CD4-positive, alpha-beta T cell (primary cell): ENCODE measurements at regions not wholly inside any gene's neighbourhood (a gene's known extent, or its start where the extent isn't known, plus 50 kb on each side); places are given as distances from the start of the nearest gene placed in this dataset.

Experiments
- ATAC-seq: fragments of 200-7000 bp; cut with Tn5 transposase; one replicate; pipeline ENCODE4 v1.10.0; 2022; ENCODE audit warnings: mild to moderate bottlenecking; ENCODE audit not compliant: poor library complexity
- CTCF ChIA-PET: fragments of 350-600 bp; sonication (Branson Sonifier 250); formaldehyde crosslinking; loops from one replicate; lab custom pipeline; 2021; ENCODE audit warnings: antibody characterized with exemption, inconsistent platforms; lab: Charles Lee
- POLR2A ChIA-PET: fragments of 350-600 bp; sonication (Branson Sonifier 250); formaldehyde crosslinking; loops from one replicate; lab custom pipeline; 2021; ENCODE audit warnings: antibody characterized with exemption, inconsistent platforms; lab: Charles Lee
- DNase-seq, 14 experiments: peaks; one replicate each; pipeline ENCODE4 v3.0.0-alpha.2; 2013 to 2020; ENCODE audit warnings: mixed read lengths in 2 of 14
- H3K27ac ChIP-seq, 2 donors: one replicate each; pipeline versions ENCODE4 v1.5.1 to v1.7.0; 2013; ENCODE audit warnings: low read length in 2 of 2, low read depth in 1 of 2, mild to moderate bottlenecking in 1 of 2
- H3K27me3 ChIP-seq, 2 experiments: 1 replicate in 1 of 2; 2 replicates in 1 of 2; pipeline versions ENCODE4 v1.6.1 to v1.7.0; 2013; ENCODE audit warnings: low read length in 2 of 2, control low read depth in 1 of 2, mild to moderate bottlenecking in 1 of 2, moderate library complexity in 1 of 2; ENCODE audit not compliant: insufficient read depth in 2 of 2, control insufficient read depth in 1 of 2
- H3K36me3 ChIP-seq: one replicate; pipeline ENCODE4 v1.6.1; 2013; ENCODE audit warnings: low read length, control low read depth; ENCODE audit not compliant: insufficient read depth
- H3K4me1 ChIP-seq: one replicate; pipeline ENCODE4 v1.6.1; 2013; ENCODE audit warnings: low read length, control low read depth; ENCODE audit not compliant: insufficient read depth
- H3K4me3 ChIP-seq: one replicate; pipeline ENCODE4 v1.5.1; 2013; ENCODE audit warnings: mild to moderate bottlenecking, low read length, moderate library complexity
- H3K9me3 ChIP-seq, 2 experiments: 1 replicate in 1 of 2; 2 replicates in 1 of 2; pipeline versions ENCODE4 v1.6.1 to v1.7.0; 2013; ENCODE audit warnings: low read length in 2 of 2, mild to moderate bottlenecking in 2 of 2, control low read depth in 1 of 2, moderate library complexity in 1 of 2; ENCODE audit not compliant: control insufficient read depth in 1 of 2, insufficient read depth in 1 of 2
- H3K27ac Mint-ChIP-seq: one replicate; pipeline ENCODE4 v1.8.0; 2020; ENCODE audit warnings: mixed read lengths
- H3K27me3 Mint-ChIP-seq: one replicate; pipeline ENCODE4 v1.8.0; 2021; ENCODE audit warnings: mixed read lengths
- H3K36me3 Mint-ChIP-seq: one replicate; pipeline ENCODE4 v1.8.0; 2021; ENCODE audit warnings: low read depth, mixed read lengths
- H3K4me1 Mint-ChIP-seq: one replicate; pipeline ENCODE4 v1.8.0; 2021; ENCODE audit warnings: low read depth, mixed read lengths
- H3K4me3 Mint-ChIP-seq: one replicate; pipeline ENCODE4 v1.8.0; 2020; ENCODE audit warnings: mild to moderate bottlenecking, mixed read lengths
- H3K9me3 Mint-ChIP-seq: one replicate; pipeline ENCODE4 v1.8.0; 2020; ENCODE audit warnings: mixed read lengths
- intact Hi-C, 2 experiments: fragments of 100-400 bp; cut with DNase I in 1 of 2; cut with micrococcal nuclease in 1 of 2; formaldehyde crosslinking; loops; one replicate each; pipeline versions ENCODE4 v1.15.1 to v1.9.0; 2023 to 2025; cut with DNase I, micrococcal nuclease
- TF ChIP-seq, protein P1 (sequence below): fragments of 200-600 bp; IDR thresholded peaks from one replicate; pipeline ENCODE4 v1.8.0; 2022; ENCODE audit warnings: antibody characterized with exemption, mild to moderate bottlenecking

DNA sequence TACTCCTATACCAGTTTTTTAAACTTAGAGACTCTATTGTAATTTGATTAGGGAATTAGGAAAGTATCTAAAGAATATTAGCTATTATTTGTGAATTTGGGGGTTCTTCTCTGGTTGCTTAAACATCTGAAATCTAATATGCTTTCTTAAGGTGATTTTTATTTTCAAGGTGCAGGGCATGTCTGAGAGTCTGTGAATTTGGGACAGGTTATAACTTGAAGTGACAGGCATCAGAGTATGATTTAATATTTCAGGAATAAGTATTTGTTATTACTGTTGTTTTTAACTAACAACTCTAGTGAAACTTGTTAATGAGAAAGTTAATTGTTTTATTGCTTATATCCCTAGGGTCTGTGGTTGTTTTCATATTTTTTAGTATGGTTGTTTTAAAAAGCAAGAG lies 321.6 kb upstream of the EPHA3 start:
- TF ChIP-seq, protein P1, sequence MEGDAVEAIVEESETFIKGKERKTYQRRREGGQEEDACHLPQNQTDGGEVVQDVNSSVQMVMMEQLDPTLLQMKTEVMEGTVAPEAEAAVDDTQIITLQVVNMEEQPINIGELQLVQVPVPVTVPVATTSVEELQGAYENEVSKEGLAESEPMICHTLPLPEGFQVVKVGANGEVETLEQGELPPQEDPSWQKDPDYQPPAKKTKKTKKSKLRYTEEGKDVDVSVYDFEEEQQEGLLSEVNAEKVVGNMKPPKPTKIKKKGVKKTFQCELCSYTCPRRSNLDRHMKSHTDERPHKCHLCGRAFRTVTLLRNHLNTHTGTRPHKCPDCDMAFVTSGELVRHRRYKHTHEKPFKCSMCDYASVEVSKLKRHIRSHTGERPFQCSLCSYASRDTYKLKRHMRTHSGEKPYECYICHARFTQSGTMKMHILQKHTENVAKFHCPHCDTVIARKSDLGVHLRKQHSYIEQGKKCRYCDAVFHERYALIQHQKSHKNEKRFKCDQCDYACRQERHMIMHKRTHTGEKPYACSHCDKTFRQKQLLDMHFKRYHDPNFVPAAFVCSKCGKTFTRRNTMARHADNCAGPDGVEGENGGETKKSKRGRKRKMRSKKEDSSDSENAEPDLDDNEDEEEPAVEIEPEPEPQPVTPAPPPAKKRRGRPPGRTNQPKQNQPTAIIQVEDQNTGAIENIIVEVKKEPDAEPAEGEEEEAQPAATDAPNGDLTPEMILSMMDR: no peak
- ChIA-PET CTCF (no interaction called here), POLR2A (no interaction called here)
- Histone ChIP-seq H3K9me3 (peaks cover 0 to 7% of the 10 kb centered on the region in 2 experiments), H3K4me3 (no peak overlapping the region), H3K27me3 (no peaks in the 10 kb centered on the region), H3K36me3 (no peaks in the 10 kb centered on the region), H3K4me1 (no peaks in the 10 kb centered on the region), H3K27ac (no peak overlapping the region)
- no peak overlapping the region for H3K27ac Mint-ChIP-seq
- ATAC-seq (no peak), DNase-seq (no peak)
- peaks cover 22% of the 10 kb centered on the region for H3K9me3 Mint-ChIP-seq
- H3K27me3 Mint-ChIP-seq: no peaks in the 10 kb centered on the region
- no peak overlapping the region for H3K4me3 Mint-ChIP-seq
- intact Hi-C loops: no loop called here
- no peaks in the 10 kb centered on the region for H3K36me3 Mint-ChIP-seq
- no peaks in the 10 kb centered on the region for H3K4me1 Mint-ChIP-seq

DNA sequence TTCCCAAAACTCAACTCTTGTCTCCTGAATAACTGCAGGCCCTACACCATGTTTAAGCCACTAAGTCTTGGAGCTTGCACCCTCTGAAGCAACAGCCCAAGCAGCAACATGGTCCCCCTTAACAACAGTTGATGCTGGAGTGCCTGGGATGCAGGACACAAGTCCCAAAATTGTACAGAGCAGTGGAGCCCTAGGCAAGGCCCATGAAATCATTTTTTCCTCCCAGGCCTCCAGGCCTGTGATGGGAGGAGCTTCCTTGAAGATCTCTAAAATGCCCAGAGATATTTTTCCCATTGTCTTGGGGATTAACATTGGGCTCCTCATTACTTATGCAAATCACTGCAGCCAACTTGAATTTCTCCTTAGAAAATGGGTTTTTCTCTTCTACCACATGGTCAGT lies 311.9 kb upstream of the EPHA3 start:
- no peaks in the 10 kb centered on the region for H3K27me3 Mint-ChIP-seq
- CTCF ChIA-PET: no interaction called here
- no peaks in the 10 kb centered on the region for H3K27me3 ChIP-seq
- no peaks in the 10 kb centered on the region for H3K36me3 ChIP-seq
- H3K4me1 Mint-ChIP-seq: no peaks in the 10 kb centered on the region
- TF ChIP-seq, protein P1: no peak
- no peaks in the 10 kb centered on the region for H3K4me1 ChIP-seq
- peaks cover 8 to 11% of the 10 kb centered on the region in 2 experiments for H3K9me3 ChIP-seq
- no peak overlapping the region for H3K27ac Mint-ChIP-seq
- POLR2A ChIA-PET: no interaction called here
- H3K27ac ChIP-seq: no peak overlapping the region
- peaks cover 20% of the 10 kb centered on the region for H3K9me3 Mint-ChIP-seq
- no peak for ATAC-seq
- no peak for DNase-seq
- H3K36me3 Mint-ChIP-seq: no peaks in the 10 kb centered on the region
- H3K4me3 Mint-ChIP-seq: no peak overlapping the region
- no peak overlapping the region for H3K4me3 ChIP-seq
- intact Hi-C loops: no loop called here

DNA sequence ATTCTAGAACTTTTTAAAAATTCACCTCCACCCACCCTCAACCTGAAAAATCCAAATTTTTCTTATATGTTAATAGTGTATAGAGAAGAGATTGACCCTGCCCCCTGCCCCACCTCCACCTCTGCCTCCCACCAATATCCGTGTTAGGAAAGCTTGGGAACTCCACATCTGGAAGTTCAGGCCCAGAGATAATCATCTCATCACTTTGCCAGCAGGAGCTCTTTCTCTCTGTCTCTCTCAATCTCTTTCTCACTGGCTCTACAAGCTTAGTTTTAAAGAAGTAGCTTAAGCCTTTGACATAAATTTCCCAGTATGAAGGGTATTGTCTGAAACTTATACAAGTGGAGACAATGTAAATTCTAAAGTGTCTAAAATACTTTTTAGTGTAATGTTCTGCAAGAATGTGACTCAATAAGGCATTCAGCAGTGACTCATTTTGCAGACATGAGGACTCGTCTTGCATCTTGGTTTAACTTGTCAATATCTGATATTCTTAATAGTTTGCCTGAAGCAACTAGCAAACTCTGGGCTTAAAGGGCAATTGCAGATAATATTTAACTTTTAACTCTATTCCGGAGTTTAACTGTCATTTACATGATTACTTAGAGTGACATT lies 299.8 kb upstream of the EPHA3 start:
- CTCF ChIA-PET: no interaction called here
- DNase-seq (no peak), ATAC-seq (no peak)
- Mint-ChIP-seq H3K27me3 (no peaks in the 10 kb centered on the region), H3K4me3 (no peak overlapping the region), H3K27ac (no peak overlapping the region), H3K36me3 (no peaks in the 10 kb centered on the region), H3K4me1 (no peaks in the 10 kb centered on the region), H3K9me3 (peaks cover 3% of the 10 kb centered on the region)
- TF ChIP-seq, protein P1: no peak
- intact Hi-C loops: no loop called here
- H3K9me3 ChIP-seq: no peaks in the 10 kb centered on the region
- H3K4me1 ChIP-seq: no peaks in the 10 kb centered on the region
- no peaks in the 10 kb centered on the region for H3K27me3 ChIP-seq
- no peak overlapping the region for H3K4me3 ChIP-seq
- H3K36me3 ChIP-seq: no peaks in the 10 kb centered on the region
- POLR2A ChIA-PET: no interaction called here
- H3K27ac ChIP-seq: no peak overlapping the region
